NCI-H446 treated with DMSO at 0.1 percent for 48 hours (cell line): ENCODE measurements at regions not wholly inside any gene's neighbourhood (a gene's known extent, or its start where the extent isn't known, plus 50 kb on each side); places are given as distances from the start of the nearest gene placed in this dataset.
"Not testable (repeated sequence)": the region's sequence is repeated elsewhere in the genome, so short reads cannot be mapped to it uniquely, and the experiment has no call there.

Experiments used
- DNase-seq: peaks from one replicate; lab custom pipeline; 2025; lab: John Stamatoyannopoulos, UW

GRCh38 chr3:27556887-27557286, 72.7 kb upstream of the SLC4A7 start:
- no peak for DNase-seq

GRCh38 chr3:27554706-27555105, 70.5 kb upstream of the SLC4A7 start:
- DNase-seq = no peak

GRCh38 chr3:27553886-27554540, 69.8 kb upstream of the SLC4A7 start:
- no peak for DNase-seq

- not testable (repeated sequence) for DNase-seq
Observed at GRCh38 chr3:27552708-27553107, 68.5 kb upstream of the SLC4A7 start.

GRCh38 chr3:27551413-27551812, 67.2 kb upstream of the SLC4A7 start:
- DNase-seq = not testable (repeated sequence)

GRCh38 chr3:27545061-27545460, 60.9 kb upstream of the SLC4A7 start:
- DNase-seq = no peak

GRCh38 chr3:27544372-27544865, 60.2 kb upstream of the SLC4A7 start:
- DNase-seq = no peak

GRCh38 chr3:27542476-27542875, 58.3 kb upstream of the SLC4A7 start:
- no peak for DNase-seq

- DNase-seq = no peak
Observed at GRCh38 chr3:27540231-27540630, 56.0 kb upstream of the SLC4A7 start.

- DNase-seq = peak; percentile 69
Observed at GRCh38 chr3:27536491-27536890, 52.3 kb upstream of the SLC4A7 start.

- DNase-seq = no peak
Observed at GRCh38 chr3:27535809-27536392, 51.7 kb upstream of the SLC4A7 start.

- peak; percentile 78 for DNase-seq
Observed at GRCh38 chr3:27533718-27534573, 49.8 kb upstream of the SLC4A7 start.
